CD4-positive, alpha-beta T cell treated with Interleukin-15 for 1 hour (primary cell): ENCODE measurements at regions not wholly inside any gene's neighbourhood (a gene's known extent, or its start where the extent isn't known, plus 50 kb on each side); places are given as distances from the start of the nearest gene placed in this dataset.

Source experiments
- DNase-seq: peaks from one replicate; pipeline ENCODE4 v3.0.0-alpha.2; 2020

- DNase-seq: no peak
Observed at GRCh38 chr20:11776687-11777086, 141.0 kb upstream of the BTBD3 start.

GRCh38 chr20:11777387-11778205, 140.1 kb upstream of the BTBD3 start:
- DNase-seq: no peak

GRCh38 chr20:11778206-11778570, 139.5 kb upstream of the BTBD3 start:
- no peak for DNase-seq

- DNase-seq: no peak
Observed at GRCh38 chr20:11780765-11781369, 136.8 kb upstream of the BTBD3 start.

GRCh38 chr20:11783102-11783850, 134.4 kb upstream of the BTBD3 start:
- no peak for DNase-seq

GRCh38 chr20:11785885-11786507, 131.7 kb upstream of the BTBD3 start:
- DNase-seq: no peak

GRCh38 chr20:11790046-11790445, 127.6 kb upstream of the BTBD3 start:
- DNase-seq: no peak

- no peak for DNase-seq
Observed at GRCh38 chr20:11791316-11791715, 126.4 kb upstream of the BTBD3 start.

- DNase-seq: no peak
Observed at GRCh38 chr20:11791835-11792567, 125.7 kb upstream of the BTBD3 start.

GRCh38 chr20:11792568-11792953, 125.1 kb upstream of the BTBD3 start:
- DNase-seq: no peak

GRCh38 chr20:11794525-11794924, 123.2 kb upstream of the BTBD3 start:
- no peak for DNase-seq

GRCh38 chr20:11795071-11795615, 122.5 kb upstream of the BTBD3 start:
- DNase-seq: no peak

- no peak for DNase-seq
Observed at GRCh38 chr20:11796026-11796425, 121.7 kb upstream of the BTBD3 start.

GRCh38 chr20:11797156-11797555, 120.5 kb upstream of the BTBD3 start:
- DNase-seq: no peak

GRCh38 chr20:11799281-11799684, 118.4 kb upstream of the BTBD3 start:
- no peak for DNase-seq

GRCh38 chr20:11807054-11808048, 110.3 kb upstream of the BTBD3 start:
- DNase-seq: no peak

GRCh38 chr20:11808841-11809240, 108.9 kb upstream of the BTBD3 start:
- DNase-seq: no peak

GRCh38 chr20:11810311-11811083, 107.2 kb upstream of the BTBD3 start:
- DNase-seq: no peak

GRCh38 chr20:11813106-11813890, 104.4 kb upstream of the BTBD3 start:
- no peak for DNase-seq

GRCh38 chr20:11814267-11814666, 103.4 kb upstream of the BTBD3 start:
- DNase-seq: no peak
